Activated CD8-positive, alpha-beta memory T cell treated with anti-CD3 and anti-CD28 coated beads for 4 hours (primary cell): ENCODE measurements at regions not wholly inside any gene's neighbourhood (a gene's known extent, or its start where the extent isn't known, plus 50 kb on each side); places are given as distances from the start of the nearest gene placed in this dataset.
"Not testable (repeated sequence)": the region's sequence is repeated elsewhere in the genome, so short reads cannot be mapped to it uniquely, and the experiment has no call there.

ENCODE experiments used
- DNase-seq, 2 donors: peaks; one replicate each; pipeline ENCODE4 v3.0.0-alpha.2; 2020; ENCODE audit warnings: low read depth in 2 of 2

DNA sequence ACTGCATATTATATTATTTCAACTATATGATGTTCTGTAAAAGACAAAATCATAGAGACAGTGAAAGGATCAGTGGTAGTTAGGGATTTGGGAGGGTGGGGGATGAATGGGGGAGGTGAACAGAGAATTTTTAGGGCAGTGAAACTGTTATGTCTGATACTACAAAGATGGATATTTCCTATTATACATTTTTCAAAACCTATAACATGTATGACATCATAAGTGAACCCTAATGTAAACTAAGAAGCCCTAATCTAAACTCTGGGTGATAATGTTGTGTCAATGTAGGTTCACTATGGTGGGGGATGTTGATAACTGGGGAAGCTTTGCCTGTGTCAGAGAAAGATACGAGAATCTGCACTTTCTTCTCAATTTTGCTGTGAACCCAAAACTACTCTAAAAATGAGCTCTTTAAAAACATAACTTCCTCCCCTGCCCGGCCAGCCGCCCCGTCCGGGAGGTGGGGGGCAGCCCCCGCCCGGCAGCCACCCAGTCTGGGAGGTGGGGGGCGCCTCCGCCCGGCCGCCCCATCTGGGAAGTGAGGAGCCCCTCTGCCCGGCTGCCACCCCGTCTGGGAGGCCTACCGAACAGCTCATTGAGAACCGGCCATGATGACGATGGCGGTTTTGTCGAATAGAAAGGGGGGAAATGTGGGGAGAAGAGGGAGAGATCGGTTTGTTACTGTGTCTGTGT lies 234.4 kb downstream of the RPIA start:
- no peak for DNase-seq

DNA sequence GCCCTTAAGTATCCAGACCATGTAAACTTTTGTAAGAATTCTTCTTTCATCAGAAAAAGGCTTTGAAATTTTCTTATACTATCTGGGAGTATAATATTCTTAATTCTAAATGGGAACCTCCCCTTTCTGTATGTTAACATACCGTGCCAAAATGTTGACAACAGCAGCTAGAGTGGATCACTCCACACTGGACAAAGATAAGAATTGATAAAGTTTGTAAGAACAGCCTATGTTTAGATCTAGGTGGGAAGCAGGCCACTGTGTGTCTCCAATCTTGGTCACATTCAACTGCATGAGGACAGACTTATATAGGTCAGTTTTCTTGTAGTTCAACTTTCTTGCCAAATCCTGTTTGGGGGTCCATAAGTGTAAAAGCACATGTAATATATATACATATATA lies 235.7 kb downstream of the RPIA start:
- no peak for DNase-seq

DNA sequence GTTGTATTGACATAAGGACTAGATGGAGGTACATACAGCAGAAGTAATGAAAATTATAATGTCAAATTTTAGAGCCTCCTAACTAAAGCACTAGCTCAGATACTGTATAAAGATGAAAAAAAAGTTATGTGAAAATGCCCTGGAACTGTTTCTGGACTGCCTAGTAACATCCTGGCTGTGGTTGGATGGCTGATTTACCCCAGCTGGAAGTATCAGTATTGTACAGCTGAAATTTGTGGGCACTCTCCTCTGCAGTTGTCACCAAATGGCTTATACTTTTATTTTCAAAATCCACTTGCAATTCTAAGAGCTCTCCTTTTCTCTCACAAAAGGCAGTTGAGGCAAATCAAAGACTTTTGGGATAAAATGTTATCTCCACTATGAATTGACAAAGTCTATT lies 239.2 kb downstream of the RPIA start:
- no peak for DNase-seq

DNA sequence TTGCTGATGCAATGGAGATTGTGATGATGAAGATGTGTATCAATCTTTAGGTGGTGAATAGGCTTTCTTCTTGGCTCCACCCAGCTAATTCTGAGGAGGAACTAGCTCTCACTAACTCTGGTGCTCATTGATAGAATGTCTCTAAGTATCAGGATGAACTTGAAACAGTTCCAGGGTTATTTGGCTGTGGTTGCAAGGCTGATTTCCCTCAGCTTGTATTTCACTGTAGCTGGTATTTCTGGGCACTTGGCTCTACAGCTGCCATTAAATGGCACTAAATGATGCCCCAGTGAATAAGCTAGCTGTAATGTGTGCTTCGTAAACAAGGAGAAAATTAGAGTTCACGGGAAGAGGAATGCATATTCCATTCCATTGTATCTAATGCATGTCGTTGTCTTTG lies 241.2 kb downstream of the RPIA start:
- DNase-seq, result no peak

DNA sequence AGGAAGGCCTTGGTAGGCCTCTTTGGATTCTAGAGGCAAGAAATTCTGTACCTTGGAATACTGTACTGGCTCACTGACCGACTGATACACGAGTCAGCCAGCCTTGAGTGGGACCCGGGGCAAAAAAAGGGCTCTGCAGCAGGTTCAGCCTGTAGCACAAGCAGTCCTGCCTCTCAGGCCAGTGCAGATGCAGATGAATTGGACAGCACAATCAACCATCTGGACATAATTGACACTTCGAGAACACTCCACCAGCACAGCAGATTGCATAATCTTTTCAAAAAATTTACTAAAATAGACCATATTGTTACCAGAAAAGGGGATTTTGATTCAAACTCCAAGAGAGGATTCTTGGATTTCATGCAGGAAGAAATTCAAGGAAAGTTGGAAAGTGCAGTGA lies 241.6 kb downstream of the RPIA start:
- no peak for DNase-seq

DNA sequence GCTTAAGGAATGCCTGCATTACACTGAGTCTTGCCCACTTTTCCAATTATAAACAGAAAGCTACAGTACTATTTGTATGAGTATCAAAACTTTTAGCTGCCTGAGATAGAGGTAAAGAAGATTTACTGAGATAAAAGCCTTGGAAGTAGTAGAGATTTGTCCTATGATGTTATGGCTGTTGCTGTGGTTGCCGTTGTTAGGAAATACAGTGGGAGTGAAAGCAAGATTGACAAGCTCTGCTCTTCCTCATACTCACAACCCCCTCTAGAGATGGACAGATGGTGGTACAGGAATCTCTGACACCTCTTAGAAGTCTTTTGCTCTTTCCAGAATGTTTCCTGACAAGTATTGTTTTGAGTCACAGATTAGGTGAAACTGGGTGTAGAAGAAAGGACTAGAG lies 242.5 kb downstream of the RPIA start:
- no peak for DNase-seq

DNA sequence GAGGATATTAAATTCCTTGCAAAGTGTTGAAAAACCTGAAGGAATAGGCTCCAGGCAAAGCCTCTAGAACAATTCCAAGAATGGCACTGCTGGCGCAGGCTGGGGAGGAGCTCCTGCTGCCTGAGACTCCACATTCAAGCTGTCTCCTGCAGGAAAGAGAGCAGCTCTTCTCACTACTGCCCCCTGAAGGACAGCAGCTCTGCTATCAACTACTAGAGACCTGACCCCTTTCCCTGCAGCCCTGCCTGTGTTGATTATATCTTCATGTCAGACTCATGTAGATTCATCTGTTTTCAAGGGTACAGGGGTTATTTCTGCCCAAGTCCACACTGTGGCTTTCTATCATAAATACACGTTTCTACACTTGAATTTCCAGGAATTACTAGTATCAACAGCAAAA lies 249.7 kb downstream of the RPIA start:
- DNase-seq, result not testable (repeated sequence)

DNA sequence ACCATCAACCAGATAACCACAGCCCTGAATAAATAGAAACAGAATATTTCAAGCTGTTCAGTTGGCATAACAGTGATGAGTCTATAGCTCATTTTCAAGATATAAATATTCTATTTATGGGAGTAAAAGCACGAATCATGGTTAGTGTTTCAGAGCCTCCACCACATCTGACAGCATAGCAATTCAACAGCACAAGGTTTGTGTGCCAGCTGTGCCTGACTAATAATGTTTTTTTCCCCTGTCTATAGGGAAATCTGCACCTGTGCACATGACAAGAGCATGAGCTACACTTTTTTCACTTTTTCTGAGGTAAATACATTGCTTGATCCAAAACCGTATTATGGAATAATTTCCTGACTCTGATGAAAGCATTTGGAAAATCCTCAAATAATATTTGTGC lies 251.3 kb downstream of the RPIA start:
- no peak for DNase-seq

DNA sequence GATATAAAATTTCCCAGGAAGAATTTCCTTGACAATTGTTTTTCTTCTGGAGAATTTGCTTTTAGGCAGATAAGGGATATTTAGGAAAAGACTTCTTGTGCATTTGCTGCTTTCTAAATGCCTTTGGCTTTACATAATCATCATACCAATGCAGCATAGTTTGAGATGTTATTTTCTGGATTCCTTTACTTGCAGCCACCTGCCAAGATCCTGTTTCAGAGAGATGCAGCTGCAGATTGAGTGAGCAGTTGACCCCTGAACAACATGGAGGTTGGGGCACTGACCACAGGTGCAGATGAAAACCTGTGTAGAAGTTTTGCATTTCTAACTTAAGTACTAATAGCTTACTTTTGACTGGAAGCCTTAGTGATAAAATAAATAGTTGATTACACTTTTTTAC lies 257.9 kb downstream of the RPIA start:
- DNase-seq, result no peak

DNA sequence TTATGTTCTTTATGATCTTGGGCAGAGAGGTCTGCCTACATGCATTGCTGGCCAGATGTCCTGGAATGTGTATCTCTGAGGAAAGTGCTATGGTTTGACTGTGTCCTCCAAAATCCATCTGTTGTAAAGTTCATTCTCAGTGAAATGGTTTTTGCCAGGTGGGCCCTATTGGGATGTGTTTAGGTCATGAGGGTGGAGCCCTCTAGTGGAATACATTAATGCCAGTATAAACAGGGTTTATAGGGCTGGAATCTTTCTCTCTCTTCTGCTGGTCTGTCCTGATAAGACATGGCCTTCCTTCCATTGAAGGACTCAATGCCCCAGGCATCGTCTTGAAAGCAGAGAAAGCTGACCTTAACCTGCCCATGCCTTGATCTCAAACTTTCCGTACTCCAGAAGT lies 258.5 kb downstream of the RPIA start:
- no peak for DNase-seq

DNA sequence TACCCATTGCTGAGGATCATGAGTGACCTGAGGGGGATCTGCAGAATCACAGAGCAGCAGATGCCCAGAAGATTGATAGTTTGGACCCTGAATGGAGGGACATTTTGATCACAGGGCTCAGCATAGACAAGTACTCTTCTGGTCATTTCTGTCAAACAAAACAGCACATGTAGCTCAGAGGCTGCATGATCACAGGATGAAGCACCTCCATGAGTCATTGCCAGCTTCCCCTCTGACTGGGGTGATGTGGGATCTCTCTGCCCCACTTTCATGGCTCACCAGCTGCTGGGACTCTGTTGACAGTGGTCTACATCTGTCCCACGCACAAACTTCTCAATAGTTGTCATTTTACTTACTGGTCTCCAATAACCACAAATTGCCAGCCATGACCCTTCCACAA lies 264.1 kb downstream of the RPIA start:
- no peak for DNase-seq

DNA sequence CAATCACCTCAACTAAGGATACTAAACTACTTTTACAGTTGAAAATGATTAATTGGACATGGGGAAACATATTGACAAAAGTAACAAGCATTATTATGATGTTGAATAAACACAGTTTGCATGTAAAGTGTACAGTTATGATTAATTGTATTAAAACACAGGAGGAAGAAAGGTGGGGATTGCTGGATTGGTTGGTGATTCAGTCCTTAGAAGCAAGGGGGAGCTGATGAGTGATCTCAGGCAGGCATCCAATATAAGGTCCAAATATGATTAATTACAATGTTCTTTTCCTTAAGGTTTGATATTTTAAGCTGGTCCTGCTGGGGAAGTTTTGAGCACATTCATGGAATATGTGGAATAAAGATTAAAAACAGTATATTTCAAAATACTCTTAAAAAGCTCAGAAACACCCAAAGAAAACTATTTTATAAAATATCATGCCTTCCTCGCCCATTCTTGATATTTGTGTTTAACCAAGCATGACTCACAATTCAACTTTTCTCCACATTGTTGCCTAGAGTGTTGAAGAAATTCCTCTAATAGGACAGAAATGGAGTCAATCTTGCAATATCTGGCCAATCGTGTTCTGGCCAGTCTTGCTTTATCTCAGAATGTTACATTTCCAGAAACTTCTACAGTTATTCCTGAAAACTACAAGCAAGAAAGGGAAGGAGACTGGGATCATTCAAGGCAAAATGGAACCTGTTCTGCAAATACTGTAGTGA lies 268.2 kb downstream of the RPIA start:
- DNase-seq, result no peak

DNA sequence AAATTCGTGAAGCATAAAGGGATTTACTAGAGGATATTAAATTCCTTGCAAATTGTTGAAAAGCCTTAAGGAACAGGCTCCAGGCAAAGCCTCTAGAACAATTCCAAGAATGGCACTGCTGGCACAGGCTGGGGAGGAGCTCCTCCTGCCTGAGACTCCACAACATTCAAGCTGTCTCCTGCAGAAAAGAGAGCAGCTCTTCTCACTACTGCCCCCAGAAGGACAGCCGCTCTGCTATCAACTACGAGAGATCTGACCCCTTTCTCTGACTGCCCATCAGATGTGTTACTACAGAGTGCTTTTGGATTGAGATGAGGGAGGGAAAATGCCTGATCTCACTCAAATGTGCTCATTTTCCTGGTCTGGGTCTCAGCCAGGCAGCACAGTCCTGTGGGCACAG lies 269.9 kb downstream of the RPIA start:
- not testable (repeated sequence) for DNase-seq

DNA sequence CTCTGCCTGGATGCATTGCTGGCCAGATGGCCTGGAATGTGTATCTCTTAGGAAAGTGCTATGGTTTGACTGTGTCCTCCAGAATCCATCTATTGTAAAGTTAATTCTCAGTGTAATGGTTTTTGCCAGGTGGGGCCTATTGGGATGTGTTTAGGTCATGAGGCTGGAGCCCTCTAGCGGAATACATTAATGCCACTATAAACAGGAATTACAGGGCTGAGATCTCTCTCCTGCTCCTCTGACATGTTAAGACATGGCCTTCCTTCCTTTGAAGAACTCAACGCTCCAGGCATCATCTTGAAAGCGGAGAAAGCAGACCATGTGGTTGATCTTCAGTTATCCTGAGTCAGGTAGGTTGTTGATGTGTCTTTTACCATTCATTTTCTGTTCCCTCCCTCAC lies 276.4 kb downstream of the RPIA start:
- DNase-seq, result no peak

DNA sequence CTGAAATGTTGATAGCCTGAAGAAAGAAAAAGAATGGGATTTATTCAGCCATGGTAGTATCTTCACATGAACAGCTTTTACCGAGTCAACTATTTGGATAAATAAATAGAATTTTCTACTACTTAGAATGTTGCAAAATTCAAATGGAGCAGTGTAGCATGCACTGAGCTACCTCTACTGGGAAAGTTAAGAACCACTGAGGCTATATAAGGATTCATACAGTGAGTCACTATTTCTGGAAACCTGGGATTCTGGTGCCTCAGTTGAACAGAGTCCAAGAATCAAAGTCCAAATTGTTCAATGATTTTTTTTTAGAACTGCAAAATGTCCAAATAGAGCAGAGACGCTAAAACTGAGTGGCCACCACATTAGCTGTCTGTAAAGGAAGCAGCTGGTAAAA lies 286.5 kb downstream of the RPIA start:
- not testable (repeated sequence) for DNase-seq

DNA sequence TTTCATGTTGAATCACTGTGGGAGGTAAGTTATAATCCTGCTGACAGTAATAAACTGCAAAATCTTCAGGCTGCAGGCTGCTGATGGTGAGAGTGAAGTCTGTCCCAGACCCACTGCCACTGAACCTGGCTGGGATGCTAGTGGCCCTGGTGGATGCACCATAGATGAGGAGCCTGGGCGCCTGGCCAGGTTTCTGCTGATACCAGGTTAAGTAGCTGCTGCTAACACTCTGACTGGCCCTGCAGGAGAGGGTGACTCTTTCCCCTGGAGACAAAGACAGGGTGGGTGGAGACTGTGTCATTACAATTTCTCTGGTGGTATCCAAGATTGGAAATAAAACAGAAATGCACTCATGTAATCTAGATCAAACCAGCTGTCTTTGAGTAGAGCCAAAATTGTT lies 287.0 kb downstream of the RPIA start:
- not testable (repeated sequence) for DNase-seq

DNA sequence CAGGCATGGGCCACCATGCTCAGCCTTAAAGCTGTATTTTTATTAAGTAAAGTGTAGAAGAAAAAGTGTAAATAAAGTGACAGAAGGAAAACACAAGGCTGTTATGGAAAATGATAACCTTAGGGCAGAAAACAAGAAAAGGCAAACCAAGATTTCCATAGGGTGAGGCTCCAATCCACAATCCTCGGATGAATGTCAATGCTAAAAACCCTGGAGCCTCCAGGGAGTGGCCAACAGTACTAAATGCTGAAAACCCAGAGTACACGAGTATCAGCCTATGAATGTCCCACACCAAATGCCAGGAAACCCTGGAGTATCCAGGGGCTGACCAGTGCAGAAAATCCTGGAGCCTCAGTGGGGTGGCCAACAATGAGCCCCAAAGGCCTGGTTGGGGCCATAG lies 292.6 kb downstream of the RPIA start:
- DNase-seq, result not testable (repeated sequence)

DNA sequence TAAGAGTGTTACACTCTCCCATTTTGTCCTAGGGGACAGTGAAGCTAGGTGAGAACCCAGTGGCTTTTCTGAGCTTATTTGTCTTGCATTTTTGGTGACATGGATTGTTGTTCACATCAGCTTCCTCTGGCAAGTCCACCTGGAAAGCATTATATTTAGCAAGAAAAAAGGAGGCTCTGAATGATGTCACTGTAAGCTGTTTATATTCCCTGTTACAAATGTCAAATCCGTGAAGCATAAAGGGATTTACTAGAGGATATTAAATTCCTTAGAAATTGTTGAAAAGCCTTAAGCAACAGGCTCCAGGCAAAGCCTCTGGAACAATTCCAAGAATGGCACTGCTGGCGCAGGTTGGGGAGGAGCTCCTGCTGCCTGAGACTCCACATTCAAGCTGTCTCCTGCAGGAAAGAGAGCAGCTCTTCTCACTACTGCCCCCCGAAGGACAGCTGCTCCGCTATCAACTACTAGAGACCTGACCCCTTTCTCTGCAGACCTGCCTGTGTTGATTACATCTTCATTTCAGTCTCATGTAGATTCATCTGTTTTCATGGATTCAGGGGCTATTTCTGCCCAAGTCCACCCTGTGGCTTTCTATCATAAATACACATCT lies 295.4 kb downstream of the RPIA start:
- DNase-seq, result not testable (repeated sequence)

DNA sequence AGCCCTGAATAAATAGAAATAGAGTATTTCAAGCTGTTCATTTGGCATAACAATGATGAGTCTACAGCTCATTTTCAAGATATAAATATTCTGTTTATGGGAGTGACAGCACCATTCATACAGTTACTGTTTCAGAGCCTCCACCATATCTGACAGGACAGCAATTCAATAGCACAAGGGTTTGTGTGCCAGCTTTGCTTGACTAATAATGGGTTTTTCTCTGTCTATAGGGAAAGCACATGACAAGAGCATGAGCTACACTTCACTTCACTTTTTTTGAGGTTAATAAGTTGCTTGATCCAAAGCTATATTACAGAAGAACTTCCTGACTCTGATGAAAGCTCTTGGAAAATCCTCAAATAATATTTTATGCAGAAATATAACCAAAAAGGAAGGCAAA lies 297.1 kb downstream of the RPIA start:
- not testable (repeated sequence) for DNase-seq

DNA sequence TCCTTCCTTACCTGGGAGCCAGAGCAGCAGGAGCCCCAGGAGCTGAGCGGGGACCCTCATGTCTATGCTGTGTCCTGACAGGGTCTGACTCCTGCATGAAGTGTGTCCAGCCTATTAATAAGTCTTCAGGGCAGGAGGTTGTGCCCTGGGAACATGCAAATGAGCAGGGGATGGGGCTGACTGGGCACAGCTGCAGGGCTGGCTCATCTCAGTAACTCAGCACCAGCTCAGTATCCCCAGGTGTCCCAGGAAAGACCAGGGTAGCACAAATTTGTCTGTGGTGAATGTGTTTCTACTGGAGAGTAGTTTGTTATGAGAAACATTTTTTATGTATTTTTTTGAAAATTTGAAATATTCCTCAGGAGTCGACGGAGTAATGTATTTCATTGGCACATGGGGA lies 301.3 kb downstream of the RPIA start:
- not testable (repeated sequence) for DNase-seq

DNA sequence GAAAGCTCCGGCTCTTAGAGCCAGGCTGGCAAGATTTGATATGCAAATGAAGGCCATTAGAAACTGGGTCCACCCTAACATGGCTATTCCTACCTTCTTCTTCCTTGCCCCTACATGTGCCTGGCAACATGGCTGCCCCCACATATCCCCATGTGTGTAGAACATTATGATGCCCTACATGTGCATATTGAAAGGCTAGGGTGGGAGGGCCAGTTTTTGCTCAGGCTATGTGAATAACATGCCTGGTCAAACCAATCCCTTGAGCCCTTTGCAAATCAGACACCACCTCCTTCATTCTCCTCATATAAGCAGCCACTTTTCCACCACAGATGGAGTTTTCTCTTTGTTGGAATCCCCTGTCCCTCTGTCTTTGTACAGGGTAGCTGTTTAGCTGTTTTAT lies 303.4 kb downstream of the RPIA start:
- DNase-seq, result not testable (repeated sequence)

DNA sequence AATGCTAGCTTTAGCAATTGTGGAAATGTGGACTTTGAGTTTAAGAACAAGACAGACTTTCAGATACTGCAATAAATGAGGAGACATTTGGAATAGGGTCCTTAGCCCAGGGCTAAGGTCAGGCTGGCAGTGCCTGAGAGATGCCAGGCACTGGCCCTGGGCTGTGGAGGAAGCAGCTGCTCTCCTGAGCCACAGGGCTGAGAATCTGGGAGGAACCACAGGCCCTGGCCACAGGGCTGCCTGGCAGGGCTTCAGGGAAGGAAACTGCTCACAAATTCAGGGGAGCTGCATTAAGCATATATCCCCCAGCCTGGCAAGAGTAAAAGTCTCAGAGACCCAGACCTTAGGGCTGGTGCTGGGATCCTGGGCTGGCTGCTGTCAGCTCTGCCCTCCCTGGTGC lies 305.1 kb downstream of the RPIA start:
- not testable (repeated sequence) for DNase-seq

DNA sequence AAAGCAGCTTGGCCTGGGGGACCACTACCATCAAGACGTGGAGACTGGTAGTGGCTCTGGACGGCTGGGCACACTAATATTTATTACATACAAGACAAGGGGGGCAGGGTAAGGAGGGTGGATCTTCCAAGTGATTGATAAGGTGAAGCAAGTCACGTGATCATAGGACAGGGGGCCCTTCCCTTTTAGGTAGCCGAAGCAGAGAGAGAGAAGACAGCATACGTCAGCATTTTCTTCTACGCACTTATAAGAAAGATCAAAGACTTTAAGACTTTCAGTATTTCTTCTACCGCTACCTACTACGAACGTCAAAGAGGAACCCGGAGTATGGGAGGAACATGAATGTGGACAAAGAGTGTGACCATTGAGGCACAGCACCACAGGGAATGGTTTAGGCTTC lies 307.9 kb downstream of the RPIA start:
- no peak for DNase-seq
